ENCODE measurements at regions not wholly inside any gene's neighbourhood (a gene's known extent, or its start where the extent isn't known, plus 50 kb on each side); places are given as distances from the start of the nearest gene placed in this dataset.

DNA sequence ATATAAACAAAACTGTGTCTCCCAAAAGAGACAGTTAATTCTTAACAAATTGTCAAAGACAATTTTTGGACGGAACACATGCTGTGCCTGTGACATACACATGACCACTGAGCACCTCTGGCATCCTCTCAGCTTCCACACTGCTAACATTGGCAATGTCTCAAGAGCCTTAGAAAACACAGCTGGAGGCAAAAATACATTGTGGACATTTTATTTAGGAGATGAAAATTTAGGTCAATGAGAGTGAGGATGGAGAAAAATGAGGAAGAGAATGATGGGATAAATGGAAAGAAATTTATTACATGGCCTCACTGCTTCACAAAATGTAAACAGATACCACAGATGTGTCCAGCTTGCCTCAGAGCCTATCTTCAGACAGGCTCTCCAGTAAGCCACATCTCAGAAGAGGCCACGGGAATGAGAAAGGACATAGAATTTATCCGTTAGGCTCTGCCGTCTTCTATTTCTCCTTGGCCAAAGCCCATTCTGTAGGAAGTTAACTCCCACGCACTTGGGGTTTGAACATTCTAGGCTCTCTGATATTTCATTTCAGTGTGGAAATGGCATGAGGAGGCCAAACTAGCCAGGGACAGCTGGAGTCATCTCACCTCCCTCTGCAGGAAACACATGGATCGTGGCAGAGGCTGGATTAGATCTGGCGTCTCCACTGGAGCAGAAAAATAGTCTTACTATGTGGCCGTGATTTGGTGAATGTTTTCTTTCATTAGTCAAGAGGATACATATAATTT lies 519.4 kb upstream of the DSEL start:
- no peak overlapping the region for H3K27ac ChIP-seq
- TF ChIP-seq, protein P1, sequence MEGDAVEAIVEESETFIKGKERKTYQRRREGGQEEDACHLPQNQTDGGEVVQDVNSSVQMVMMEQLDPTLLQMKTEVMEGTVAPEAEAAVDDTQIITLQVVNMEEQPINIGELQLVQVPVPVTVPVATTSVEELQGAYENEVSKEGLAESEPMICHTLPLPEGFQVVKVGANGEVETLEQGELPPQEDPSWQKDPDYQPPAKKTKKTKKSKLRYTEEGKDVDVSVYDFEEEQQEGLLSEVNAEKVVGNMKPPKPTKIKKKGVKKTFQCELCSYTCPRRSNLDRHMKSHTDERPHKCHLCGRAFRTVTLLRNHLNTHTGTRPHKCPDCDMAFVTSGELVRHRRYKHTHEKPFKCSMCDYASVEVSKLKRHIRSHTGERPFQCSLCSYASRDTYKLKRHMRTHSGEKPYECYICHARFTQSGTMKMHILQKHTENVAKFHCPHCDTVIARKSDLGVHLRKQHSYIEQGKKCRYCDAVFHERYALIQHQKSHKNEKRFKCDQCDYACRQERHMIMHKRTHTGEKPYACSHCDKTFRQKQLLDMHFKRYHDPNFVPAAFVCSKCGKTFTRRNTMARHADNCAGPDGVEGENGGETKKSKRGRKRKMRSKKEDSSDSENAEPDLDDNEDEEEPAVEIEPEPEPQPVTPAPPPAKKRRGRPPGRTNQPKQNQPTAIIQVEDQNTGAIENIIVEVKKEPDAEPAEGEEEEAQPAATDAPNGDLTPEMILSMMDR (conservative IDR thresholded peaks at IDR 0.05), result no peak

DNA sequence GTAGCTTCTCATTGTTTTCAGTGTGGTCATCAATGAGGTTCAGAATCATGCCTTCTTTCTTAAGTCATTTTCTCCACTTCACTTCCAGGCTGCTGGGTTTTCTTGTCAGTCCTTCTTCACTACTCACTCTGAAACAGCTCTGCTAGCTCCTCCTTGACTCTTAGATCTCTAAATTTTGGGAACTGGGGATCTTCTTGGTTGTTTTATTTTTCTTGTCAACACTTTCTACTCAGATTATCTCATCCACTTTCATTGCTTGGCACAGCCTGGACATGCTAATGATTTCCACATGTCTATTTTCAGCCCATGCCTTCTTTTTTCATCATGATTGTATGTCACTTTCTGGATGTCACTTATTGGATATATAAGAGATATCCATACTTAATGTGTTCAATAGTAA lies 517.8 kb upstream of the DSEL start:
- H3K27ac ChIP-seq, result no peak overlapping the region
- TF ChIP-seq, protein P1 (conservative IDR thresholded peaks at IDR 0.05), result no peak

DNA sequence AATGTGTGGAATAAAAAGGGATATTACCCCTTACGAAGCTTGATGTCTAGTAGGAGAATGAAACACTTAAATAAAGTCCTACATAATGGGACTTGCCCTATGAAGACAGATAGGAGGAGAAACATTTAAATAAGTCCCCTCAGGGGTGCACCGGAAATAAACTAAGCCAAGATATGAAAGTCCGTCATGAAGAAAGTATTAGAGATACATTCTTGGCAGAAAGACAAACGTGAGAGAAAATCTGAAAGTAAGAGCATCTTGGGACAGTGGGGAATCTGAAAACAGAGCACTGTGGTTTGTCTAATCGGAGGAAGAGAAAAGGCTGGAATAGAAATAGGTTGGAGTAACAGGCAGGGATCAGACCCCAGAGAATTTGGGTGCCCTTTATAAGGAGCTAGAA lies 516.9 kb upstream of the DSEL start:
- TF ChIP-seq, protein P1 (conservative IDR thresholded peaks at IDR 0.05), result no peak
- no peak overlapping the region for H3K27ac ChIP-seq

DNA sequence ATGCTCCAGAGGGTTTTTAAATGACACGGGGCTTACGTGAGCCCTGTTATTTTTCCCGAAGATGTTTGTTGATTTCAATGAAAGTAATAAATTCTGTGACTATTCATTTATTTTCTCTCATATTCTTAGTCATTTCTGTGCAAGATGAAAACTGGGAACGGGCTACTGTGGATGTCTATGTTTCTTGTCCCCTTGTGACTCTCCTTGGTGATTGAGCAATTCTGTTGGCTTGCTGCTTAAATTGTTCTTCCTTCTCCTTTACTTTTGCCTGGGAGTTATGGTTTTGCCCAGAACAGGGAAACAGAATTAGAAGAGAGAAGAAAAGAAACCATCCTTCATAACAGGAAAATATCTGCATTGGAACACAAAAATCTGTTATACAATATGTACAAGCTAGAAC lies 508.2 kb upstream of the DSEL start:
- TF ChIP-seq, protein P1 (conservative IDR thresholded peaks at IDR 0.05), result no peak
- no peak overlapping the region for H3K27ac ChIP-seq

DNA sequence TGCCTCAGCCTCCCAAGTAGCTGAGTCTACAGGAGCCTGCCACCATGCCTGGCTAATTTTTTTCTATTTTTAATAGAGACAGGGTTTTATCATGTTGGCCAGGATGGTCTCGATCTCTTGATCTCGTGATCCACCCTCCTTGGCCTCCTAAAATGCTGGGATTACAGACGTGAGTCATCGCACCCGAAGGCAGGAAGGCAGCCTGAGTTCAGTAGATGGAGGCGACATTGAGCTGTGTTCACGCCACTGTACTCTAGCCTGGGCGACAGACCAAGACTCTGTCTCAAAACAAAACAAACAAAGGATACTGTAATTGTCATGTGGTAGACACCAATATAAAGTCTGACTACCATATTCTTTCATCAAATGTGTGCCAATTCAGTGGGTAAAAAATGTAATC lies 500.9 kb upstream of the DSEL start:
- TF ChIP-seq, protein P1 (conservative IDR thresholded peaks at IDR 0.05), result no peak
- no peak overlapping the region for H3K27ac ChIP-seq

DNA sequence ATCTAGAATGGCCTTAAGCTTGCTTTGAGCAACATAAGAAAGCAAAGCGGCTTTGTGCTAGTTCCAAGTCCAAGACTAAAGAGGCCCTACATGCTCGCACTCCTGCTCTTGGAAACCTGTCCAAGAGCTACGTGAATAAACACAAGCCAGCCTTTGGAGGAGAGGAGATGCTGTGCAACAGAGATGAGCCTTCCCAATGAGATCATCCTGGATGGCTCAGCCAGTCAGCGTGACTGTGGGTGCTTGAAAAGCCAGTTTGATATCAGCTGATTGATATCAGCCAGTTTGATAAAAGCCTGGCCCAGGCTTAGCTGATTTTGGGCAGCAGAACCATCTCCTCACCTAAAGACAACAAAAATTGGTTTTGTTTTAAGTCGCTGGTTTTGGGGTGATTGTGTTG lies 481.0 kb upstream of the DSEL start:
- TF ChIP-seq, protein P1 (conservative IDR thresholded peaks at IDR 0.05), result no peak
- no peak overlapping the region for H3K27ac ChIP-seq

DNA sequence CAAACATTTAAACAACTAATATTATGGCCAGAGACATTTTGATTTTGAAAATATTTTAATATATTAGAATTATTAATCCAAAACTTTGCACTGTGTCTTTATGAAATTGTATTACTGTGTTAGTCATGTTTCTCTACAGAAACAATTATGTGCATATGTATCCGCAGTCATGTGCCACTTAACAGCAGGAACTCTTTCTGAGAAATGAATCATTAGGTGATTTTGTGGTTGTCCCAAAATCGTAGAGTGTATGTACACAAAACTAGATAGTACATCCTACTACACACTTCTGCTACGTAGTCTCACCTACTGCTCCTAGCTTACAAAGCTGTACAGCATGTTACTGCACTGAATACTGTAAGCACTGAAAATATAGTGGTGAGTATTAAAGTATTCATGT lies 479.2 kb upstream of the DSEL start:
- TF ChIP-seq, protein P1 (conservative IDR thresholded peaks at IDR 0.05), result no peak
- no peak overlapping the region for H3K27ac ChIP-seq
